Keratinocyte (primary cell): ENCODE measurements at regions not wholly inside any gene's neighbourhood (a gene's known extent, or its start where the extent isn't known, plus 50 kb on each side); places are given as distances from the start of the nearest gene placed in this dataset.

Source experiments
- DNase-seq: peaks from one replicate; pipeline ENCODE4 v3.0.0-alpha.2; 2011; ENCODE audit warnings: low read depth, missing footprints, low spot score
- FAIRE-seq: peaks from 2 replicates; lab custom pipeline; 2011; peaks lifted over from hg19 to GRCh38; lab: Jason Lieb, UNC
- H2AFZ ChIP-seq: 2 replicates; pipeline ENCODE4 v1.6.0; 2012; ENCODE audit warnings: low read length, control low read depth, inconsistent platforms; ENCODE audit not compliant: control insufficient read depth
- H3K27ac ChIP-seq: 2 replicates; pipeline ENCODE4 v1.5.1; 2011; ENCODE audit warnings: low read length; ENCODE audit not compliant: control insufficient read depth, insufficient read depth
- H3K27me3 ChIP-seq: 3 replicates; pipeline ENCODE4 v1.6.0; 2011; ENCODE audit warnings: low read length; ENCODE audit not compliant: control insufficient read depth, insufficient read depth; ENCODE audit errors: extremely low read depth
- H3K36me3 ChIP-seq, 2 experiments: 2 replicates in 1 of 2; 3 replicates in 1 of 2; pipeline ENCODE4 v1.5.1; 2011; ENCODE audit warnings: low read length in 2 of 2, mild to moderate bottlenecking in 1 of 2; ENCODE audit not compliant: control insufficient read depth in 2 of 2, insufficient read depth in 2 of 2; ENCODE audit errors: extremely low read depth in 1 of 2
- H3K4me1 ChIP-seq: 3 replicates; pipeline ENCODE4 v1.5.1; 2011; ENCODE audit warnings: low read length; ENCODE audit not compliant: control insufficient read depth, insufficient read depth; ENCODE audit errors: extremely low read depth
- H3K4me2 ChIP-seq: 3 replicates; pipeline ENCODE4 v1.6.0; 2011; ENCODE audit warnings: low read depth, low read length; ENCODE audit not compliant: control insufficient read depth, insufficient read depth; ENCODE audit errors: extremely low read depth
- H3K4me3 ChIP-seq, 3 experiments: fragments of 200-600 bp in 1 of 3; sonication (generic) in 1 of 3; 2 replicates in 2 of 3; 3 replicates in 1 of 3; pipeline ENCODE4 v1.5.1; 2011 to 2016; ENCODE audit warnings: low read length in 3 of 3, mild to moderate bottlenecking in 3 of 3, control low read depth in 2 of 3, inconsistent platforms in 1 of 3, low read depth in 1 of 3, mixed read lengths in 1 of 3, mixed run types in 1 of 3, moderate library complexity in 1 of 3; ENCODE audit not compliant: control insufficient read depth in 2 of 3, insufficient read depth in 2 of 3; ENCODE audit errors: extremely low read depth in 1 of 3
- H3K79me2 ChIP-seq: 2 replicates; pipeline ENCODE4 v1.6.0; 2012; ENCODE audit warnings: low read length; ENCODE audit not compliant: control insufficient read depth, insufficient read depth
- H3K9ac ChIP-seq: 3 replicates; pipeline ENCODE4 v1.6.0; 2011; ENCODE audit warnings: low read length; ENCODE audit not compliant: control insufficient read depth, insufficient read depth; ENCODE audit errors: extremely low read depth
- H3K9me1 ChIP-seq: 3 replicates; pipeline ENCODE4 v1.6.0; 2011; ENCODE audit warnings: low read length; ENCODE audit not compliant: control insufficient read depth, insufficient read depth; ENCODE audit errors: extremely low read depth
- H3K9me3 ChIP-seq: 2 replicates; pipeline ENCODE4 v1.5.1; 2012; ENCODE audit warnings: low read depth, low read length; ENCODE audit not compliant: control insufficient read depth
- H4K20me1 ChIP-seq: 3 replicates; pipeline ENCODE4 v1.6.0; 2011; ENCODE audit warnings: low read length; ENCODE audit not compliant: control insufficient read depth, insufficient read depth; ENCODE audit errors: extremely low read depth
- CTCF ChIP-seq, 3 experiments: IDR thresholded peaks in 1 of 3; conservative IDR thresholded peaks in 1 of 3; optimal IDR thresholded peaks in 1 of 3; 2 replicates in 2 of 3; 3 replicates in 1 of 3; pipeline versions ENCODE3 to v1.5.1; 2011; ENCODE audit warnings: low read length in 3 of 3, mild to moderate bottlenecking in 3 of 3, moderate library complexity in 2 of 3, control low read depth in 1 of 3, inconsistent platforms in 1 of 3; ENCODE audit not compliant: insufficient read depth in 2 of 3; ENCODE audit errors: extremely low read depth in 1 of 3
- EZH2 ChIP-seq: IDR thresholded peaks from one replicate; pipeline ENCODE4 v1.6.1; 2012; ENCODE audit warnings: inconsistent platforms, mild to moderate bottlenecking, low read length, moderate library complexity
- dilution Hi-C: fragments of 300-500 bp; cut with MboI; formaldehyde crosslinking; loops from one replicate; pipeline ENCODE4 v1.7.0; 2020; ENCODE audit warnings: low sequenced_read_pairs; ENCODE audit not compliant: extremely low pct_ligation_motif_present

- Histone ChIP-seq H3K79me2 (no peaks in the 10 kb centered on the region), H3K9me1 (no peaks in the 10 kb centered on the region), H3K9ac (no peak overlapping the region), H3K27me3 (no peaks in the 10 kb centered on the region), H3K4me1 (peaks cover 25% of the 10 kb centered on the region), H3K4me2 (no peak overlapping the region), H3K27ac (no peak overlapping the region), H4K20me1 (no peaks in the 10 kb centered on the region), H3K36me3 (no peaks in the 10 kb centered on the region), H2AFZ (no peak overlapping the region), H3K4me3 (no peak overlapping the region), H3K9me3 (no peaks in the 10 kb centered on the region)
- DNase-seq = no peak
- FAIRE-seq = peak; percentile 29
- TF ChIP-seq EZH2 = no peak
- no peak for TF ChIP-seq CTCF (optimal IDR thresholded peaks at IDR 0.05 in 1 of 3, IDR thresholded peaks at IDR 0.05 in 1 of 3, conservative IDR thresholded peaks at IDR 0.05 in 1 of 3; ENCODE audit: extremely low read depth in 1 of 3, insufficient read depth in 2 of 3, low read length in 3 of 3)
- dilution Hi-C loops = no loop called here
Measured at GRCh38 chr7:12963435-12963834, 276.0 kb downstream of the ARL4A start.

- dilution Hi-C loops = no loop called here
Measured at GRCh38 chr7:12964836-12965235, 277.4 kb downstream of the ARL4A start.

More at GRCh38 chr7:12964836-12965235, 277.4 kb downstream of the ARL4A start:
- Histone ChIP-seq H4K20me1 (no peaks in the 10 kb centered on the region), H2AFZ (peak overlapping the region; percentile 83), H3K9ac (no peak overlapping the region), H3K27me3 (no peaks in the 10 kb centered on the region), H3K4me3 (peak overlapping the region in 1 of 3 experiments; percentile 22), H3K9me3 (no peaks in the 10 kb centered on the region), H3K36me3 (no peaks in the 10 kb centered on the region), H3K9me1 (no peaks in the 10 kb centered on the region), H3K4me2 (peak overlapping the region; percentile 71), H3K4me1 (peaks cover 25% of the 10 kb centered on the region), H3K27ac (peak overlapping the region; percentile 58), H3K79me2 (no peaks in the 10 kb centered on the region)
- no peak for FAIRE-seq
- no peak for DNase-seq
- TF ChIP-seq CTCF (optimal IDR thresholded peaks at IDR 0.05 in 1 of 3, IDR thresholded peaks at IDR 0.05 in 1 of 3, conservative IDR thresholded peaks at IDR 0.05 in 1 of 3; ENCODE audit: extremely low read depth in 1 of 3, insufficient read depth in 2 of 3, low read length in 3 of 3) (no peak), EZH2 (no peak)
